HCT116 (cell line): ENCODE measurements at regions not wholly inside any gene's neighbourhood (a gene's known extent, or its start where the extent isn't known, plus 50 kb on each side); places are given as distances from the start of the nearest gene placed in this dataset.

Source experiments
- ATAC-seq: fragments of 200-7000 bp; cut with Tn5 transposase; 2 replicates; pipeline ENCODE4 v1.9.1; 2020; ENCODE audit warnings: mild to moderate bottlenecking, moderate library complexity
- BruUV-seq: library from RNA; stranded (reverse); fragments of 400-500 nt; replicated peaks from 2 replicates; lab custom pipeline; 2021; lab: Mats Ljungman, UMichigan
- CTCF ChIA-PET: fragments of 300-600 bp; sonication (Branson Sonifier 250); formaldehyde crosslinking; loops from one replicate; lab custom pipeline; 2021; ENCODE audit warnings: antibody characterized with exemption; lab: Charles Lee
- POLR2A ChIA-PET: fragments of 300-600, 350-600 bp; sonication (Branson Sonifier 250); formaldehyde crosslinking; loops from one replicate; lab custom pipeline; 2021; ENCODE audit warnings: antibody characterized with exemption; lab: Charles Lee
- RAD21 ChIA-PET, 2 experiments: fragments of 300-600 bp; sonication (Branson Sonifier 250); formaldehyde crosslinking; loops; one replicate each; lab custom pipeline; 2023; ENCODE audit warnings: low total read pairs in 2 of 2; ENCODE audit not compliant: uncharacterized antibody in 2 of 2, unreplicated experiment in 2 of 2, low non-redundant PET in 1 of 2; lab: Charles Lee
- DNase-seq: peaks from one replicate; pipeline ENCODE4 v3.0.0-alpha.2; 2010; ENCODE audit warnings: low read depth, low spot score
- H2AFZ ChIP-seq: fragments of 200-600 bp; shearing (Covaris generic), sonication (generic); 2 replicates; pipeline ENCODE4 v1.6.1; 2017; ENCODE audit warnings: low read depth, mixed run types, mixed read lengths, antibody characterized with exemption, low read length; ENCODE audit not compliant: poor library complexity, severe bottlenecking
- H3K27ac ChIP-seq: 2 replicates; pipeline ENCODE4 v1.5.1; 2012; ENCODE audit warnings: low read depth, low read length
- H3K27me3 ChIP-seq: fragments of 200-600 bp; sonication (generic); 2 replicates; pipeline ENCODE4 v1.6.1; 2016; ENCODE audit warnings: mixed run types, low read length, mixed read lengths; ENCODE audit not compliant: insufficient read depth
- H3K36me3 ChIP-seq, 2 experiments: fragments of 200-500 bp in 1 of 2; fragments of 200-600 bp in 1 of 2; sonication (Bioruptor generic) in 1 of 2; sonication (generic) in 1 of 2; 2 replicates each; pipeline versions ENCODE4 v1.5.1 to v1.6.1; 2014 to 2016; ENCODE audit warnings: low read length in 2 of 2, inconsistent platforms in 1 of 2, mixed read lengths in 1 of 2, mixed run types in 1 of 2; ENCODE audit not compliant: insufficient read depth in 2 of 2, control insufficient read depth in 1 of 2
- H3K4me1 ChIP-seq, 2 experiments: fragments of 200-600 bp in 1 of 2; sonication (generic) in 1 of 2; 2 replicates each; pipeline versions ENCODE4 v1.5.1 to v1.6.1; 2012 to 2017; ENCODE audit warnings: low read length in 2 of 2, inconsistent platforms in 1 of 2, mild to moderate bottlenecking in 1 of 2, mixed read lengths in 1 of 2, mixed run types in 1 of 2, moderate library complexity in 1 of 2; ENCODE audit not compliant: insufficient read depth in 2 of 2, control insufficient read depth in 1 of 2
- H3K4me2 ChIP-seq: fragments of 200-600 bp; sonication (generic); 2 replicates; pipeline ENCODE4 v1.6.1; 2017; ENCODE audit warnings: mixed run types, low read length, mixed read lengths
- H3K4me3 ChIP-seq, 2 experiments: fragments of 200-600 bp in 1 of 2; sonication (generic) in 1 of 2; replicated peaks in 1 of 2; 2 replicates each; pipeline ENCODE4 v1.5.1; 2011 to 2016; ENCODE audit warnings: low read length in 2 of 2, control low read depth in 1 of 2, low read depth in 1 of 2, mild to moderate bottlenecking in 1 of 2, mixed read lengths in 1 of 2, mixed run types in 1 of 2
- H3K79me2 ChIP-seq: fragments of 200-600 bp; sonication (generic); 2 replicates; pipeline ENCODE4 v1.6.1; 2017; ENCODE audit warnings: mild to moderate bottlenecking, mixed run types, low read length, moderate library complexity, mixed read lengths; ENCODE audit not compliant: insufficient read depth
- H3K9ac ChIP-seq: fragments of 200-600 bp; sonication (generic); 2 replicates; pipeline ENCODE4 v1.6.1; 2016; ENCODE audit warnings: low read length, mixed read lengths
- H3K9me2 ChIP-seq: fragments of 200-600 bp; sonication (generic), shearing (Covaris generic); 2 replicates; pipeline ENCODE4 v1.6.1; 2017; ENCODE audit warnings: mixed run types, mild to moderate bottlenecking, moderate library complexity; ENCODE audit not compliant: insufficient read depth
- H3K9me3 ChIP-seq, 2 experiments: fragments of 200-500 bp in 1 of 2; fragments of 200-600 bp in 1 of 2; sonication (Bioruptor generic) in 1 of 2; sonication (generic) in 1 of 2; 2 replicates each; pipeline ENCODE4 v1.6.1; 2014 to 2017; ENCODE audit warnings: low read length in 2 of 2, mixed read lengths in 2 of 2, inconsistent platforms in 1 of 2, low read depth in 1 of 2, mild to moderate bottlenecking in 1 of 2, mixed run types in 1 of 2, moderate library complexity in 1 of 2; ENCODE audit not compliant: control insufficient read depth in 1 of 2, insufficient read depth in 1 of 2
- H4K20me1 ChIP-seq: fragments of 200-600 bp; sonication (generic), shearing (Covaris generic); 2 replicates; pipeline ENCODE4 v1.6.1; 2017; ENCODE audit warnings: mixed run types, mild to moderate bottlenecking, moderate library complexity; ENCODE audit not compliant: insufficient read depth
- CBX3 ChIP-seq: IDR thresholded peaks from 2 replicates; pipeline ENCODE4 v1.6.1; 2012; ENCODE audit warnings: low read depth
- CEBPB ChIP-seq: IDR thresholded peaks from 2 replicates; pipeline ENCODE4 v1.6.1; 2012; ENCODE audit warnings: low read depth
- EGR1 ChIP-seq: IDR thresholded peaks from 2 replicates; pipeline ENCODE4 v1.6.1; 2012; ENCODE audit warnings: low read depth
- ELF1 ChIP-seq: IDR thresholded peaks from 2 replicates; pipeline ENCODE4 v1.6.1; 2012; ENCODE audit warnings: low read depth, borderline replicate concordance
- JUND ChIP-seq: IDR thresholded peaks from 2 replicates; pipeline ENCODE4 v1.6.1; 2012
- MAX ChIP-seq: IDR thresholded peaks from 2 replicates; pipeline ENCODE4 v1.6.1; 2012
- POLR2AphosphoS5 ChIP-seq: IDR thresholded peaks from 2 replicates; pipeline ENCODE4 v1.6.1; 2011; ENCODE audit warnings: mild to moderate bottlenecking, low read depth, low read length, moderate library complexity
- RAD21 ChIP-seq: IDR thresholded peaks from 2 replicates; pipeline ENCODE4 v1.6.1; 2012; ENCODE audit warnings: low read depth, mild to moderate bottlenecking
- REST ChIP-seq: IDR thresholded peaks from 2 replicates; pipeline ENCODE4 v1.6.1; 2012; ENCODE audit warnings: low read depth
- SIN3A ChIP-seq: IDR thresholded peaks from 2 replicates; pipeline ENCODE4 v1.6.1; 2012; ENCODE audit warnings: low read depth
- SP1 ChIP-seq: IDR thresholded peaks from 2 replicates; pipeline ENCODE4 v1.6.1; 2012; ENCODE audit warnings: low read depth
- SRF ChIP-seq: IDR thresholded peaks from 2 replicates; pipeline ENCODE4 v1.6.1; 2012; ENCODE audit warnings: low read depth
- TCF7L2 ChIP-seq: IDR thresholded peaks from 2 replicates; pipeline ENCODE4 v1.7.0; 2011; ENCODE audit warnings: borderline replicate concordance, inconsistent platforms; ENCODE audit not compliant: insufficient read depth, insufficient read length; ENCODE audit errors: extremely low read depth
- ZFX ChIP-seq: fragments of 450-650 bp; IDR thresholded peaks from 2 replicates; pipeline ENCODE4 v1.6.1; 2017
- intact Hi-C: fragments of 100-400 bp; cut with micrococcal nuclease; formaldehyde crosslinking; loops from 2 replicates; pipeline ENCODE4 v1.10.0; 2022
- TF ChIP-seq, protein P1 (sequence below): IDR thresholded peaks from 2 replicates; pipeline ENCODE4 v1.6.1; 2012

DNA sequence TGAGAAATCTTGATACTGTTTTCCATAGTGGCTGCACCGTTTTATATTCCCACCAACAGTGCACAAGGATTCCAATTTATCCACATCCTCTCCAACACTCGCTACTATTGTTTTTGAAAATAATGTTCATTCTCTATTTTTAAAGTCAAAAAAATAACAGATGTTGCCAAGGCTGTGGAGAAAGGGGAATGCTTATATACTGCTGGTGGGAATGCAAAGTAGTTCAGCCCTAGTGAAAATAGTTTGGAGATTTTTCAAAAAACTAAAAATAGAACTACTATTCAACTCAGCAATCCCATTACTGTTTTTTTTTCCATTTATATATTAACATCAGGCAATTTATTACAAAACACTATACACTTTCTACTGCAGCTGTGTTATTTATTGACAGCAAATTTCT is 208.7 kb downstream of the CBLL2 start:
- H3K9me2 ChIP-seq, result no peaks in the 10 kb centered on the region
- H3K27me3 ChIP-seq, result no peaks in the 10 kb centered on the region
- H3K27ac ChIP-seq, result no peak overlapping the region
- H3K4me1 ChIP-seq, result no peaks in the 10 kb centered on the region
- no peak for TF ChIP-seq MAX
- no peak for TF ChIP-seq TCF7L2
- TF ChIP-seq CBX3, result no peak
- TF ChIP-seq POLR2AphosphoS5, result no peak
- no peak for TF ChIP-seq CEBPB
- no peak for TF ChIP-seq JUND
- no peak for TF ChIP-seq SP1
- no peak for TF ChIP-seq REST
- TF ChIP-seq ZFX, result no peak
- TF ChIP-seq SRF, result no peak
- TF ChIP-seq RAD21, result no peak
- TF ChIP-seq ELF1, result no peak
- TF ChIP-seq, protein P1, sequence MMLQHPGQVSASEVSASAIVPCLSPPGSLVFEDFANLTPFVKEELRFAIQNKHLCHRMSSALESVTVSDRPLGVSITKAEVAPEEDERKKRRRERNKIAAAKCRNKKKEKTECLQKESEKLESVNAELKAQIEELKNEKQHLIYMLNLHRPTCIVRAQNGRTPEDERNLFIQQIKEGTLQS, result no peak
- no peak for TF ChIP-seq EGR1
- TF ChIP-seq SIN3A, result no peak
- no peaks in the 10 kb centered on the region for H4K20me1 ChIP-seq
- H3K9me3 ChIP-seq, result no peaks in the 10 kb centered on the region
- no peak overlapping the region for H3K4me2 ChIP-seq
- ChIA-PET POLR2A (no interaction called here), RAD21 (no interaction called here), CTCF (no interaction called here)
- no peak overlapping the region for H2AFZ ChIP-seq
- ATAC-seq (no peak), DNase-seq (no peak)
- H3K36me3 ChIP-seq, result no peaks in the 10 kb centered on the region
- no peak overlapping the region for H3K4me3 ChIP-seq
- intact Hi-C loops, result no loop called here
- no peak overlapping the region for H3K9ac ChIP-seq
- BruUV-seq, result no TSS peak
- H3K79me2 ChIP-seq, result no peaks in the 10 kb centered on the region
